IMR-90 (cell line): ENCODE measurements at regions not wholly inside any gene's neighbourhood (a gene's known extent, or its start where the extent isn't known, plus 50 kb on each side); places are given as distances from the start of the nearest gene placed in this dataset.
A peak's percentile ranks its signal among the peaks of the same experiment; 100 is the strongest.

Experiments used
- ATAC-seq: fragments of 200-7000 bp; cut with Tn5 transposase; 2 replicates; pipeline ENCODE4 v1.9.1; 2020; ENCODE audit warnings: low read depth, mild to moderate bottlenecking, moderate library complexity
- BruUV-seq: library from RNA; stranded (reverse); fragments of 400-500 nt; replicated peaks from 2 replicates; lab custom pipeline; 2021; lab: Mats Ljungman, UMichigan
- CTCF ChIA-PET: fragments of 300-600 bp; formaldehyde crosslinking; extraction: SDS; loops from one replicate; lab custom pipeline; 2021; ENCODE audit warnings: antibody characterized with exemption; lab: Yijun Ruan, JAX
- POLR2A ChIA-PET: fragments of 300-600 bp; sonication (Branson Sonifier 250); formaldehyde crosslinking; loops from one replicate; lab custom pipeline; 2022; ENCODE audit warnings: antibody characterized with exemption; ENCODE audit not compliant: unreplicated experiment; lab: Charles Lee
- DNase-seq: peaks from one replicate; pipeline ENCODE4 v3.0.0; 2013
- H2AFZ ChIP-seq: replicated peaks from 2 replicates; pipeline ENCODE3; 2013; ENCODE audit warnings: low read length, mild to moderate bottlenecking; ENCODE audit not compliant: poor library complexity
- H2AK5ac ChIP-seq: 2 replicates; pipeline ENCODE4 v1.6.1; 2013; ENCODE audit warnings: low read depth, low read length, inconsistent platforms
- H2AK9ac ChIP-seq: replicated peaks from 2 replicates; pipeline ENCODE3; 2013; ENCODE audit warnings: mild to moderate bottlenecking, low read depth, low read length, moderate library complexity; ENCODE audit not compliant: poor library complexity
- H2BK120ac ChIP-seq: 2 replicates; pipeline ENCODE4 v1.6.1; 2013; ENCODE audit warnings: low read depth, low read length, inconsistent platforms
- H2BK15ac ChIP-seq: 3 replicates; pipeline ENCODE4 v1.6.1; 2013; ENCODE audit warnings: low read depth, low read length, inconsistent platforms
- H2BK20ac ChIP-seq: 2 replicates; pipeline ENCODE4 v1.6.1; 2013; ENCODE audit warnings: low read depth, mild to moderate bottlenecking, inconsistent platforms, low read length, moderate library complexity
- H2BK5ac ChIP-seq: 2 replicates; pipeline ENCODE4 v1.6.1; 2013; ENCODE audit warnings: mild to moderate bottlenecking, low read depth, low read length, inconsistent platforms; ENCODE audit not compliant: poor library complexity, severe bottlenecking
- H3K14ac ChIP-seq: replicated peaks from 2 replicates; pipeline ENCODE4 v1.6.1; 2013; ENCODE audit warnings: low read depth, low read length, inconsistent platforms
- H3K18ac ChIP-seq: 2 replicates; pipeline ENCODE4 v1.6.1; 2013; ENCODE audit warnings: low read depth, low read length, control low read depth
- H3K23ac ChIP-seq: 2 replicates; pipeline ENCODE4 v1.6.1; 2013; ENCODE audit warnings: low read depth, low read length, inconsistent platforms
- H3K27ac ChIP-seq: 2 replicates; pipeline ENCODE4 v1.5.1; 2013; ENCODE audit warnings: mild to moderate bottlenecking, control low read depth, low read length; ENCODE audit not compliant: insufficient read depth
- H3K27me3 ChIP-seq: 2 replicates; pipeline ENCODE4 v1.6.1; 2013; ENCODE audit warnings: low read length; ENCODE audit not compliant: control insufficient read depth, insufficient read depth
- H3K36me3 ChIP-seq: 2 replicates; pipeline ENCODE4 v1.6.1; 2013; ENCODE audit warnings: low read length, mixed read lengths; ENCODE audit not compliant: control insufficient read depth, insufficient read depth
- H3K4ac ChIP-seq: 2 replicates; pipeline ENCODE4 v1.6.1; 2013; ENCODE audit warnings: low read depth, low read length, inconsistent platforms
- H3K4me1 ChIP-seq: 2 replicates; pipeline ENCODE4 v1.6.1; 2013; ENCODE audit warnings: low read length, mixed read lengths; ENCODE audit not compliant: control insufficient read depth, insufficient read depth
- H3K4me2 ChIP-seq: 2 replicates; pipeline ENCODE4 v1.6.1; 2013; ENCODE audit warnings: low read depth, mild to moderate bottlenecking, control low read depth, low read length, moderate library complexity
- H3K4me3 ChIP-seq: 2 replicates; pipeline ENCODE4 v1.5.1; 2013; ENCODE audit warnings: low read depth, mild to moderate bottlenecking, control low read depth, low read length, moderate library complexity; ENCODE audit not compliant: insufficient read depth
- H3K56ac ChIP-seq: 2 replicates; pipeline ENCODE4 v1.6.1; 2013; ENCODE audit warnings: low read length, inconsistent platforms; ENCODE audit not compliant: insufficient read depth; ENCODE audit errors: extremely low read depth
- H3K79me1 ChIP-seq, 2 experiments: 2 replicates each; pipeline ENCODE4 v1.6.1; 2013; ENCODE audit warnings: low read length in 2 of 2, inconsistent platforms in 1 of 2, low read depth in 1 of 2
- H3K9ac ChIP-seq: 2 replicates; pipeline ENCODE4 v1.6.1; 2013; ENCODE audit warnings: low read depth, low read length, control low read depth
- H3K9me1 ChIP-seq: 2 replicates; pipeline ENCODE4 v1.6.1; 2013; ENCODE audit warnings: low read length, inconsistent platforms; ENCODE audit not compliant: insufficient read depth
- H3K9me3 ChIP-seq: 2 replicates; pipeline ENCODE4 v1.6.1; 2013; ENCODE audit warnings: low read length; ENCODE audit not compliant: control insufficient read depth, insufficient read depth
- H4K20me1 ChIP-seq: 2 replicates; pipeline ENCODE4 v1.6.1; 2013; ENCODE audit warnings: low read length, inconsistent platforms; ENCODE audit not compliant: insufficient read depth
- H4K5ac ChIP-seq: 2 replicates; pipeline ENCODE4 v1.6.1; 2013; ENCODE audit warnings: mild to moderate bottlenecking, low read depth, low read length, control low read depth
- H4K8ac ChIP-seq, 2 experiments: 2 replicates each; pipeline ENCODE4 v1.6.1; 2013; ENCODE audit warnings: low read depth in 2 of 2, low read length in 2 of 2, control low read depth in 1 of 2, inconsistent platforms in 1 of 2
- H4K91ac ChIP-seq: 2 replicates; pipeline ENCODE4 v1.6.1; 2013; ENCODE audit warnings: low read depth, low read length, inconsistent platforms; ENCODE audit not compliant: insufficient read depth
- CEBPB ChIP-seq: IDR thresholded peaks from 2 replicates; pipeline ENCODE4 v1.6.1; 2012; ENCODE audit warnings: low read depth, low read length, improper control_type of control experiment
- CHD1 ChIP-seq: IDR thresholded peaks from 2 replicates; pipeline ENCODE4 v1.6.1; 2012; ENCODE audit warnings: low read depth, low read length, improper control_type of control experiment
- CTCF ChIP-seq: conservative IDR thresholded peaks from 2 replicates; pipeline ENCODE4 v1.5.1; 2012; ENCODE audit warnings: mild to moderate bottlenecking, low read depth, low read length, improper control_type of control experiment
- ELK1 ChIP-seq: fragments of 150-350 bp; IDR thresholded peaks from 2 replicates; pipeline ENCODE4 v1.6.1; 2016; ENCODE audit warnings: low read depth, mild to moderate bottlenecking, low read length, moderate library complexity, borderline replicate concordance
- FOS ChIP-seq: fragments of 150-350 bp; IDR thresholded peaks from 2 replicates; pipeline ENCODE4 v1.6.1; 2016; ENCODE audit warnings: low read depth, low read length
- MAFK ChIP-seq: IDR thresholded peaks from 2 replicates; pipeline ENCODE4 v1.6.1; 2012; ENCODE audit warnings: low read depth, low read length, improper control_type of control experiment
- MAZ ChIP-seq: IDR thresholded peaks from 2 replicates; pipeline ENCODE4 v1.6.1; 2012; ENCODE audit warnings: low read depth, mild to moderate bottlenecking, low read length, improper control_type of control experiment, moderate library complexity, borderline replicate concordance
- NFE2L2 ChIP-seq: fragments of 150-350 bp; IDR thresholded peaks from 2 replicates; pipeline ENCODE4 v1.6.1; 2016; ENCODE audit warnings: low read depth, mild to moderate bottlenecking, low read length
- POLR2A ChIP-seq: IDR thresholded peaks from 2 replicates; pipeline ENCODE4 v1.6.1; 2012; ENCODE audit warnings: mild to moderate bottlenecking, low read depth, low read length
- RAD21 ChIP-seq: IDR thresholded peaks from 2 replicates; pipeline ENCODE4 v1.6.1; 2012; ENCODE audit warnings: low read length, improper control_type of control experiment
- RCOR1 ChIP-seq: IDR thresholded peaks from 2 replicates; pipeline ENCODE4 v1.6.1; 2012; ENCODE audit warnings: mild to moderate bottlenecking, low read length, improper control_type of control experiment; ENCODE audit not compliant: insufficient replicate concordance
- RFX5 ChIP-seq: IDR thresholded peaks from 2 replicates; pipeline ENCODE4 v1.8.0; 2012; ENCODE audit warnings: low read depth, mild to moderate bottlenecking, low read length, moderate library complexity
- SMC3 ChIP-seq: fragments of 150-350 bp; IDR thresholded peaks from 2 replicates; pipeline ENCODE4 v1.6.1; 2016; ENCODE audit warnings: low read depth, mild to moderate bottlenecking, antibody characterized with exemption, low read length, moderate library complexity
- WGBS, 2 experiments: methylation state at CpG; one replicate each; pipeline versions ENCODE4 v1.1.5 to v1.1.7; 2013; ENCODE audit warnings: missing lambda C conversion rate in 2 of 2; ENCODE audit not compliant: insufficient read length in 1 of 2; ENCODE audit errors: extremely low coverage in 2 of 2; 5-methylcytosine and 5-hydroxymethylcytosine counted together
- dilution Hi-C: fragments of 300-500 bp; cut with HindIII; formaldehyde crosslinking; loops from one replicate; pipeline ENCODE4 v1.14.3; 2018; ENCODE audit warnings: low sequenced_read_pairs; ENCODE audit not compliant: unreplicated experiment
- in situ Hi-C: fragments of 300-500 bp; cut with MboI; formaldehyde crosslinking; loops from 3 replicates; pipeline ENCODE4 v1.14.3; 2019; ENCODE audit warnings: low sequenced_read_pairs, inconsistent platforms, mixed read lengths
- intact Hi-C: fragments of 100-400 bp; cut with micrococcal nuclease; formaldehyde crosslinking; loops from 2 replicates; pipeline ENCODE4 v1.10.0; 2022
- TF ChIP-seq, protein P1 (sequence below): fragments of 150-350 bp; IDR thresholded peaks from 2 replicates; pipeline ENCODE4 v1.6.1; 2017; ENCODE audit warnings: mild to moderate bottlenecking, antibody characterized with exemption, low read length, low read depth

DNA sequence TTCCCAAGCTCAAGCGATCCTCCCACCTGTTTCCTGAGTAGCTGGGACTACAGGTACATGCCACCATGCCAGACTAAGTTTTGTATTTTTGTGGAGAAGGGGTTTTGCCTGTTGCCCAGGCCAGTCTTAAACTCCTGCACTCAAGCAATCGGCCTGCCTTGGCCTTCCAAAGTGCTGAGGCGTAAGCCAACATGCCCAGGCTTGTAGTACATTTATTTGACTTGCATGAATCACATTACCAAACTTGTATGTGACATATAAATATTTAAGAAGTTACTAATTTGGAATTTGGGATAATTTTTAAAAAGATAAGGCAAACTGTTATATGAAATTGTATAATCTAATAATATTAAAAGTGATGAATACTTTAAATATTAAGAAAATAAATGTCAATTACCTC is 157.6 kb downstream of the MCHR2 start:
- Histone ChIP-seq H3K79me1 (no peaks in the 10 kb centered on the region), H3K9ac (no peak overlapping the region), H4K91ac (peak overlapping the region; percentile 84), H3K23ac (peak overlapping the region; percentile 4; the same call in 1 of the 2 replicates), H2BK120ac (peak overlapping the region; percentile 58; the same call in 1 of the 2 replicates), H2AK9ac (no peak overlapping the region), H3K9me1 (no peaks in the 10 kb centered on the region), H4K8ac (peak overlapping the region; percentile 65 to 73; a peak in 2 of 4 replicates), H3K4ac (peak overlapping the region; percentile 71; the same call in 1 of the 2 replicates), H2BK15ac (no peak overlapping the region), H3K14ac (peak overlapping the region; percentile 64; the same call in 1 of the 2 replicates), H4K5ac (peak overlapping the region; percentile 99), H3K36me3 (no peaks in the 10 kb centered on the region), H2AFZ (peak overlapping the region; percentile 57), H3K27me3 (0 out of 2 replicates have a peak, but pooled peaks cover 2% of the 10 kb centered on the region), H3K4me2 (no peak overlapping the region), H3K56ac (no peak overlapping the region), H2AK5ac (no peak overlapping the region), H3K4me3 (no peak overlapping the region), H3K4me1 (peaks cover 3% of the 10 kb centered on the region; the same call in 1 of the 2 replicates), H3K27ac (peak overlapping the region; percentile 95; the same call in 1 of the 2 replicates), H2BK20ac (peak overlapping the region; percentile 51), H3K18ac (peak overlapping the region; percentile 100), H3K9me3 (no peaks in the 10 kb centered on the region), H2BK5ac (peak overlapping the region; percentile 92), H4K20me1 (no peaks in the 10 kb centered on the region)
- ATAC-seq: peak; percentile 81
- ChIA-PET POLR2A (no interaction called here), CTCF (no interaction called here)
- TF ChIP-seq ELK1: no peak
- no peak for TF ChIP-seq SMC3
- TF ChIP-seq MAFK: no peak
- no peak for TF ChIP-seq RCOR1
- no peak for TF ChIP-seq CHD1
- no peak for TF ChIP-seq FOS
- TF ChIP-seq NFE2L2: no peak
- TF ChIP-seq RFX5: no peak
- no peak for TF ChIP-seq CEBPB
- no peak for TF ChIP-seq POLR2A
- TF ChIP-seq, protein P1, sequence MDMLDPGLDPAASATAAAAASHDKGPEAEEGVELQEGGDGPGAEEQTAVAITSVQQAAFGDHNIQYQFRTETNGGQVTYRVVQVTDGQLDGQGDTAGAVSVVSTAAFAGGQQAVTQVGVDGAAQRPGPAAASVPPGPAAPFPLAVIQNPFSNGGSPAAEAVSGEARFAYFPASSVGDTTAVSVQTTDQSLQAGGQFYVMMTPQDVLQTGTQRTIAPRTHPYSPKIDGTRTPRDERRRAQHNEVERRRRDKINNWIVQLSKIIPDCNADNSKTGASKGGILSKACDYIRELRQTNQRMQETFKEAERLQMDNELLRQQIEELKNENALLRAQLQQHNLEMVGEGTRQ: no peak
- no peak for TF ChIP-seq MAZ
- TF ChIP-seq CTCF: no peak
- TF ChIP-seq RAD21: no peak
- intact Hi-C loops (no loop called here), dilution Hi-C loops (no loop called here), in situ Hi-C loops (no loop called here)
- DNase-seq: peak; percentile 44
- BruUV-seq: no TSS peak
- no CpG with 5 or more reads among the region's 3 CpGs for WGBS, 2 experiments
